A673 (cell line): ENCODE measurements at regions not wholly inside any gene's neighbourhood (a gene's known extent, or its start where the extent isn't known, plus 50 kb on each side); places are given as distances from the start of the nearest gene placed in this dataset.

Experiments
- BruUV-seq: library from RNA; stranded (reverse); fragments of 400-500 nt; replicated peaks from 2 replicates; lab custom pipeline; 2021; lab: Mats Ljungman, UMichigan
- CTCF ChIA-PET: fragments of 300-600 bp; sonication (Branson Sonifier 250); formaldehyde crosslinking; loops from one replicate; lab custom pipeline; 2022; ENCODE audit warnings: antibody characterized with exemption; lab: Charles Lee
- POLR2A ChIA-PET: fragments of 300-600 bp; sonication (Branson Sonifier 250); formaldehyde crosslinking; loops from one replicate; lab custom pipeline; 2022; ENCODE audit warnings: antibody characterized with exemption; ENCODE audit not compliant: low non-redundant PET; lab: Charles Lee
- DNase-seq: peaks from one replicate; pipeline ENCODE4 v3.0.0-alpha.2; 2015; ENCODE audit warnings: low spot score
- H3K27ac ChIP-seq: fragments of 200-600 bp; sonication (generic); 2 replicates; pipeline ENCODE4 v1.5.1; 2016; ENCODE audit warnings: mixed run types, low read depth, mild to moderate bottlenecking, mixed read lengths, antibody characterized with exemption, low read length; ENCODE audit not compliant: poor library complexity, severe bottlenecking
- H3K27me3 ChIP-seq: fragments of 200-600 bp; sonication (generic); replicated peaks from 2 replicates; pipeline ENCODE4 v1.6.1; 2017; ENCODE audit warnings: mixed run types, low read depth, mild to moderate bottlenecking, mixed read lengths, antibody characterized with exemption, low read length; ENCODE audit not compliant: insufficient read depth, poor library complexity
- H3K36me3 ChIP-seq: fragments of 200-600 bp; sonication (generic); 2 replicates; pipeline ENCODE4 v1.6.1; 2016; ENCODE audit warnings: mixed run types, mild to moderate bottlenecking, mixed read lengths, antibody characterized with exemption, low read length; ENCODE audit not compliant: insufficient read depth, poor library complexity, severe bottlenecking
- H3K4me1 ChIP-seq: fragments of 200-600 bp; sonication (generic); 2 replicates; pipeline ENCODE4 v1.6.1; 2017; ENCODE audit warnings: mixed run types, mild to moderate bottlenecking, mixed read lengths, antibody characterized with exemption, low read length; ENCODE audit not compliant: insufficient read depth, poor library complexity, severe bottlenecking
- H3K4me3 ChIP-seq: fragments of 200-600 bp; sonication (generic); 2 replicates; pipeline ENCODE4 v1.5.1; 2016; ENCODE audit warnings: low read depth, mixed run types, mild to moderate bottlenecking, mixed read lengths, low read length; ENCODE audit not compliant: poor library complexity, severe bottlenecking
- H3K9me3 ChIP-seq: fragments of 200-600 bp; sonication (generic); 2 replicates; pipeline ENCODE4 v1.6.1; 2016; ENCODE audit warnings: mixed run types, low read depth, mild to moderate bottlenecking, mixed read lengths, antibody characterized with exemption, low read length; ENCODE audit not compliant: poor library complexity, severe bottlenecking
- CTCF ChIP-seq: fragments of 300-800, 200-600 bp; sonication (generic); conservative IDR thresholded peaks from 2 replicates; pipeline ENCODE4 v1.5.1; 2017; ENCODE audit warnings: low read depth, mild to moderate bottlenecking, antibody characterized with exemption, low read length, moderate library complexity, mixed read lengths
- EZH2 ChIP-seq: fragments of 200-600 bp; sonication (generic); IDR thresholded peaks from 2 replicates; pipeline ENCODE4 v1.6.1; 2017; ENCODE audit warnings: borderline replicate concordance, low read depth, mild to moderate bottlenecking, mixed read lengths, antibody characterized with exemption, low read length; ENCODE audit not compliant: poor library complexity, severe bottlenecking
- intact Hi-C: fragments of 100-400 bp; cut with micrococcal nuclease; formaldehyde crosslinking; loops from one replicate; pipeline ENCODE4 v1.10.0; 2022; ENCODE audit not compliant: unreplicated experiment

- no peak for DNase-seq
- H3K4me1 ChIP-seq = no peaks in the 10 kb centered on the region
- intact Hi-C loops = no loop called here
- no peak overlapping the region for H3K27ac ChIP-seq
- TF ChIP-seq CTCF (no peak), EZH2 (no peak)
- ChIA-PET CTCF (no interaction called here), POLR2A (no interaction called here)
- H3K36me3 ChIP-seq = no peaks in the 10 kb centered on the region
- no peak overlapping the region for H3K4me3 ChIP-seq
- no peaks in the 10 kb centered on the region for H3K9me3 ChIP-seq
- no peaks in the 10 kb centered on the region for H3K27me3 ChIP-seq
- no TSS peak for BruUV-seq
Measured at GRCh38 chr4:92099861-92100260, 203.9 kb upstream of the GRID2 start.

GRCh38 chr4:92100975-92101374, 202.8 kb upstream of the GRID2 start:
- intact Hi-C loops = no loop called here
- ChIA-PET POLR2A (no interaction called here), CTCF (no interaction called here)
- Histone ChIP-seq H3K27me3 (no peaks in the 10 kb centered on the region), H3K27ac (no peak overlapping the region), H3K4me1 (no peaks in the 10 kb centered on the region), H3K36me3 (no peaks in the 10 kb centered on the region), H3K9me3 (no peaks in the 10 kb centered on the region), H3K4me3 (no peak overlapping the region)
- TF ChIP-seq EZH2 (no peak), CTCF (no peak)
- DNase-seq = no peak
- no TSS peak for BruUV-seq

GRCh38 chr4:92101737-92102172, 202.0 kb upstream of the GRID2 start:
- POLR2A ChIA-PET = no interaction called here
- DNase-seq = no peak
- no peaks in the 10 kb centered on the region for H3K9me3 ChIP-seq
- H3K36me3 ChIP-seq = no peaks in the 10 kb centered on the region
- intact Hi-C loops = no loop called here
- H3K27me3 ChIP-seq = no peaks in the 10 kb centered on the region
- CTCF ChIA-PET = no interaction called here
- BruUV-seq = no TSS peak
- TF ChIP-seq CTCF (no peak), EZH2 (no peak)
- H3K4me1 ChIP-seq = no peaks in the 10 kb centered on the region
- H3K27ac ChIP-seq = no peak overlapping the region
- no peak overlapping the region for H3K4me3 ChIP-seq
